NCI-H524 (cell line): ENCODE measurements at regions not wholly inside any gene's neighbourhood (a gene's known extent, or its start where the extent isn't known, plus 50 kb on each side); places are given as distances from the start of the nearest gene placed in this dataset.
A peak's percentile ranks its signal among the peaks of the same experiment; 100 is the strongest.
"Not testable (repeated sequence)": the region's sequence is repeated elsewhere in the genome, so short reads cannot be mapped to it uniquely, and the experiment has no call there.

Experiments
- DNase-seq, 2 experiments: peaks; one replicate each; lab custom pipeline; 2025; lab: John Stamatoyannopoulos, UW

GRCh38 chr7:101146-102046 is 91.0 kb upstream of the FAM20C start:
- no peak for DNase-seq

GRCh38 chr7:102047-102711 is 90.2 kb upstream of the FAM20C start:
- DNase-seq, result no peak

DNA sequence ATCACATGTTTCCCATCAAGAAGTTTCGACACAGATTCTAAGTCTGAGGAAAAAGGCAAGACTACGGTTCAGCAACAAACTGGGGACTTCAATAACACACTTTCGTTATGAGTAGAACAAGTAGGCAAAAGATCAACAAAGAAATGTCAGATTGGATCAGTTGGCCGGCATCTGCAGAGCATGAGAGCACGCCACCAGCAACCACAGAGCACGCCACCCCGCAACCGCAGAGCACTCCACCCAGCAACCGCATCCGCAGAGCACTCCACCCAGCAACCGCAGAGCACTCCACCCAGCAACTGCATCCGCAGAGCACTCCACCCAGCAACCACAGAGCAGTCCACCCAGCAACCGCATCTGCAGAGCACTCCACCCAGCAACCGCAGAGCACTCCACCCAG is 89.7 kb upstream of the FAM20C start:
- no peak for DNase-seq

DNA sequence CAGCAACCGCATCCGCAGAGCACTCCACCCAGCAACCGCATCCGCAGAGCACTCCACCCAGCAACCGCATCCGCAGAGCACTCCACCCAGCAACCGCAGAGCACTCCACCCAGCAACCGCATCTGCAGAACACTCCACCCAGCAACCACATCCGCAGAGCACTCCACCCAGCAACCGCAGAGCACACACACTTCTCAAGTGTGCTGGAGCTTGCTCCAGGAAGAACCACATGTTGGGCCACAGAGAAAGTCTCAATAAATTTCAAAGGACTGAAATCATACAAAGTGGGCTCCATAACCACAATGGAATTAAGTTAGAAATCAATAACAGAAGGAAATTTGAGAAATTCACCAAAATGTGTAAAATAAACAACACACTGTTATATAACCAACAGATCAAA is 88.4 kb upstream of the FAM20C start:
- DNase-seq, result not testable (repeated sequence)

DNA sequence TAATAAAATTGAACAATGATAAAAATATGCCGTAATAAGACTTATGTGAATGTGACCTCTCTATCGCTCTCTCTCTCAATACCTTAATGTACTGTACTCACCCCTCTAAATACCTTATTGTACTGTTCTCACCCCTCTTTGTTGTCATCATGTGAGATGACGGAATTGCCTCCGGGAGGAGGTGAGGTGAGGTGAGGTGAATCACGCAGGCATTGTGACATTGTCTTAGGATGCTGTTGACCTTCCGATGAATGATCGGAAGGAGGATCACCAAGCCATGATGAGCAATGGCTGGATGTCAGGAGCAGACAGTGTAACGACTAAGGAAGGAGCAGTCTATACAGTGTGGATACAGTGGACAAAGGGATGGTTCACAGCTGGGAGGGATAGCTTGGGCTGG is 87.4 kb upstream of the FAM20C start:
- DNase-seq, result no peak

DNA sequence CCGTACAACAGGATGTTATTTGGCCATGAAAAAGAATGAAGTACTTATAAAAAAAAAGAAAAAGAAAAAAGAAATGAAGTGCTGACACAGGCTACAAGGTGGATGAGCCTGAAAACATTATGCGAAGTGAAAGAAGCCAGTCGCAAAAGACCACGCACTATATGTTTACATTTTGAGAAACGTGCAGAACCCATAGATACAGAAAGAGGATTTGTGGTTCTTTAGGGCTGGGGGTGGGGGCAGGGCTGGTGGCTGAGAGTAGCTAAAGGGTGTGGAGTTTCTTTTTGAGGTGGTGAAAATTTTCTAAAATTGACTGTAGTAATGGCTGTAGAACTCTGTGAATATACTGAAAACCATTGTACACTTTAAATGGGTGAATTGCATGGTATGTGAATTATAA is 86.0 kb upstream of the FAM20C start:
- DNase-seq, result no peak

- no peak for DNase-seq
Observed at GRCh38 chr7:107233-107632, 85.1 kb upstream of the FAM20C start.

DNA sequence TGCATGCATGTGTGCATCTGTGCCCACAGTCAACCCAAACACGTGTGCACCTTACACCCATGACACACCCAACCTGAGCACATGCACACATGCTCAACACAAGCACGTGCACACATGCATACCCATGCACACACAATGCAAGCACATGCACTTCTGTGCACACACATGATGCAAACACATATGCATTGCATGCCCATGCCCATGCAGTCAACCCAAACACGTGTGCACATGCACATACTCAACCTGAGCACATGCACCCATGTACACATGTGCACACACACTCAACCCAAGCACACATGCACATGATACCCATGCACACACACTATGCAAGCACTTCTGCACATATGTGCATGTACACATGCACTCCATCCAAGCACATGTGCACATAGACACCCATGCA is 84.5 kb upstream of the FAM20C start:
- DNase-seq, result no peak

DNA sequence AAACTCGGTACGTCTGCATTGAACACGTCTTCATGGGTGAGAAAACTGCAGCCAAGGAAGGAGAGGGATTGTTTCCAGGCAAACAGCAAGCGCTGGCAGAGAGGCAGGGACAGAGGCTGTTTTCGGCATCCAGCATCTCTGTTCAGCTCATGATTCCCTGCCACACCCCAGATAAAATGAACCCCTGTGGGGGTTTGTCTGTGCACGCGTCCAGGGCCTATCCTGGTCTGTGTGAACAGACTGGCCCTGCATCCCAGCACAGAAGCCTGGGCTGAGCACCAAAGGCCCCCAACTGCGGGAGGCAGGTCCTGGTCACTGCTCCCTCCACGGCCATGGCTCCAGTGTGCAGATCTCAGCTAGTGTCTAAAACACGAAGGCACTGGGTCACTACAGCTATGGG is 83.3 kb upstream of the FAM20C start:
- DNase-seq, result no peak

- no peak for DNase-seq
Observed at GRCh38 chr7:109898-110556, 82.3 kb upstream of the FAM20C start.

GRCh38 chr7:110557-111232 is 81.7 kb upstream of the FAM20C start:
- DNase-seq, result no peak

GRCh38 chr7:111591-111990 is 80.8 kb upstream of the FAM20C start:
- DNase-seq, result no peak

DNA sequence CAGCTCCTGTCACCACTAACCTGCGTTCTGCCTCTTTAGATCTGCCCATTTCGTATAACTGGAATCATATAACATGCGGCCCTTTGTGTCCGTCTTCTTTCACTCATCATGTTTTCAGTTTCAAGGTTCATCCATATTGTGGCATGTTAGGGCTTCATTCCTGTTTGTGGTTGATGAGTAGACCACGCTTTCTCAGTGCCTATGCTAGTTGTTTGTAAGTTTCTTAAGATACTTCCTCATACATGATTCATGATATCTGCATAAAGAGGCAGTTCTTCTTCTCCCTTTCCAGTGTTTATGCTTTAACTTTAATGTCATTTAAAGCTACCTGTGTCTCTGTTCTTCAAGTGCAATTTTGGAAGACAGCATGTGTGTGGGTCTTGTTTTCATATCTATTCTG is 79.5 kb upstream of the FAM20C start:
- no peak for DNase-seq

GRCh38 chr7:115274-115911 is 77.0 kb upstream of the FAM20C start:
- no peak for DNase-seq

DNA sequence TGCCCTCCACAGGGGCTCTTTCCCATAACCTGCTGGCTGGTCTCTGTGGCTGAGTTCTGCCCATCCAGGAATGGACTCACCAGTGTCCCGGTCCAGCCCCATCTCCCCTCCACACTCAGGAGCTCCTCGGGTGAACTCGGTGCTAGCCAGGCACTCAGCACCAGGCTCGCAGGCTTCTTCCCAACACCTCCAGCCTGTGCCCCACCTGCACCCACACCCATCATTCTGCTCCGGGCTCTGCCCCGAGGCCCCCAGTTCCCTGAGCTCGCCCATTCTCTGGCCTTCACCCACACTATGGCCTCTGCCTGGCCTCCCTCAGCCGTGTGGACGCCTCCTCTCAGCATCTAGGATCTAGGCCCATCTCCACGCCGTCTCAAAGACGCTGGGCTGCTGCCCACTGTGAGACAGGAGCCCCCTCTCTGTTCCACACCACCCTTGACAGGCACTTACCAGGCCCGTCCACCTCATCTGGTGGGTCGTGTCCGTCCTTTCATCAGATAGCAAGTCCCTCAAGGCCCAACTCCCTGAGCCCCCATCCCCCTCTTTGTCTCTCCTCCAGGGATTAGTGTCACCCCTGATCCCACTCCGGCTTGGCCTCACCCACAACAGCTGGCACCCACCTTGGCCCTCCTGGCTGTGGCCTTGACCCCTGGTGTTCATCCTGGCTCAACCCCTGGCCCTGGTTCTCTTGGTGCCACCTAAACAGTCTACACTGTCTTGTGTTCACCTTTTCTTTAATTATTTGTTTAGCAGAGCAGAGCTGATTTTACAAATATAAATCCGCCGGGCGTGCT is 76.0 kb upstream of the FAM20C start:
- no peak for DNase-seq

- peak in 1 of 2 experiments; percentile 1 for DNase-seq
Observed at GRCh38 chr7:117836-118614, 74.3 kb upstream of the FAM20C start.

DNA sequence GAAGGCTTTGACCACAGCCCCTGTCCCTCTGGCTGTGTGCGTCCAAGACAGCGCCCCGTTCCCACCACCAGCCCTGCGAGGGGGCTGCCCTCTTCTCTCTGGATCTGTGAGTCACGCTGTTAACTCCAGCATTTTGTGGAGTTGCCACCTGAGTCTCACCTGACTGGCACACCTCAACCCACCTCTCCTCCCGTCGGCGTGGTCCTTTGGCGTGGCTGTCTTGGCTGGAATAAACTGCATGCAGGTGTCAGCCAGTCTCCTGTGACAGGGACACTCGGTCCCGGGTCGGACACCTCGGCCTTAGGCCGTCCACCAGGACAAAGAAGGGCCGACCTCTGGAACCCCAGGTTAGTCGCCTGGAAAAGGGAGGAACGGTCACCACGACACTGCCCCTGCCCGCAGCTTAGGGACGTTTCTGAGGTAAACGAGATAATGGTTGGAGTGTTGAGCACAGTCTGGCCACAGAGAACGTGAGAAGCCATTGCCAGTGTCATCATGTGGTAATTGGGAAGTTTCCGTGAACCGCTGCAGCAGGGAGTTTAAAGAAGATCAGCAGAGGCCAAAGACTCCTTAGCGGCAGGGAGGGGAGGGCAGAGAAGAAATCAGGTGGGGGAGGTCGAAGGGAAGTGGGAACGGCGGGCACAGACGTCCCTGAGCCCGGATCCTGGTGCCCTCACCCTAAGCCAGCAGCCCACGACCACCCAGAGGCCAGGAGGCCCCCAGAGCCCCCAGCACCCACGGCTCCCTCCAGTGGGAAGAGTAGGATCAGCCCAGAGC is 73.6 kb upstream of the FAM20C start:
- DNase-seq, result no peak

GRCh38 chr7:119392-120163 is 72.8 kb upstream of the FAM20C start:
- DNase-seq, result no peak
